Stimulated activated CD8-positive, alpha-beta memory T cell treated with anti-CD3 and anti-CD28 coated beads, Interleukin-2, amount 100 ng/mL, for 48 hours (primary cell): ENCODE measurements at regions not wholly inside any gene's neighbourhood (a gene's known extent, or its start where the extent isn't known, plus 50 kb on each side); places are given as distances from the start of the nearest gene placed in this dataset.

Experiments
- DNase-seq, 2 donors: peaks; one replicate each; pipeline ENCODE4 v3.0.0-alpha.2; 2020; ENCODE audit warnings: low read depth in 2 of 2

DNA sequence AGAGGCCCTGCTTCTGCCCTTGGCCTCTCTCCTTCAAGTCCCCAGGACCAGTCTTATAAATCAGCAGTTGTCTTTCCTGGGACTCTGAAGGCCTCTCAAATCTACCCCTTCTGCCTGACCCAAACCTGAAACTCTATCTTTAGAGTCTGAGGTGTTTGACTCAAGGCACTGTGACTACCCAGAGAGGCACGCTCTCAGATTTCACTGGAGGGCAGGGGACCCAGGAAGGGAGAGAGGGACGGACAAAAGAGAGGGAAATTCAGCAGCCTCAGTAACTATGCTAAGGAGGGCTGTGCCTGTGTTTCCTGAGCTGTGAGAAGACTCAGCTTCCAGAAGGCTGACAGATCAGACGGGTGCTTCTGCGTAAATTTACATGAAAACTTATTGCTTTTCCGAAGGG is 217.8 kb downstream of the HAUS1 start:
- no peak for DNase-seq

GRCh38 chr18:46322411-46322891 is 218.3 kb downstream of the HAUS1 start:
- no peak for DNase-seq

GRCh38 chr18:46322941-46323340 is 218.8 kb downstream of the HAUS1 start:
- no peak for DNase-seq

DNA sequence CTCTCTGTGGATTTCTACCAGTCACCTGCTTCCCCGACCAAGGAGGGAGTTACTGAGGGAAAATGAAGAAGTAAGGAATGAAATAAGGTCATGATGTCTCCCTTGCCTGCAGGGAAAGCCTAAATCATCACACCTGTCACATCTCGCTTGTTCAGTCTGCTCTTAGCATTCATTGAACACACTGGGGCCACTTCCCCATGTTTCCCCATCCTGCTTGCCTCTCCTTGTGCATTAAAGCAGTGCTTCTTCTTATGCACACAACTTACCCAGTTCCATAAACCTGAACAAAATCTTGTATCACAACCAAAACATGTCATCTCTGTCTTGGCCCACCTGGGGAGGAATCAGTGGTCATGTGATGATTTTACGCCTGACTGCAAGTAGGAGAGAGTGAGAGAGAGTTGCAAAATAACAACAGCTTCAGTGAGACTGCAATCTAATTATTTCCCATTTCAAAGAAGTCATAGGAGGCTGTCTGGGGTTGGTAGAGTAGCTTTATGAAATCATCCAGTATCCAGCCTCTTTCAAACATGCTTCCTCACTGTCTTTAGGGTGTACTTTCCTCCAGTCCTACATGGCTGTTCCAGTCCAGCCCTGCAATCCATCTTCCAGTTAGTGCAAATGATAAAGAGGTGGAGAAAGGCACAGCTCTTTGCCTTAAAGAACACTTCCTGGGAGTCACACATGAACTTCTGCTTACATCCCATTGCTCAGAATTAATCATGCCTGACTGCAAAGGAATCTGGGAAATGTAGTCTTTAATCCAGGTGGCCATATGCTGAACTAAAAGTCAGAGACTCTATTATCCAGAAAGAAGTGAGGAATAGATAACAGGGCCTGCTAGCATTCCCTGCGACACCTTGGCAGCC is 220.1 kb downstream of the HAUS1 start:
- DNase-seq, result no peak

- DNase-seq, result no peak
These were observed 221.7 kb downstream of the HAUS1 start for GRCh38 chr18:46325895-46326294.

GRCh38 chr18:46329736-46330246 is 225.6 kb downstream of the HAUS1 start:
- DNase-seq, result no peak

DNA sequence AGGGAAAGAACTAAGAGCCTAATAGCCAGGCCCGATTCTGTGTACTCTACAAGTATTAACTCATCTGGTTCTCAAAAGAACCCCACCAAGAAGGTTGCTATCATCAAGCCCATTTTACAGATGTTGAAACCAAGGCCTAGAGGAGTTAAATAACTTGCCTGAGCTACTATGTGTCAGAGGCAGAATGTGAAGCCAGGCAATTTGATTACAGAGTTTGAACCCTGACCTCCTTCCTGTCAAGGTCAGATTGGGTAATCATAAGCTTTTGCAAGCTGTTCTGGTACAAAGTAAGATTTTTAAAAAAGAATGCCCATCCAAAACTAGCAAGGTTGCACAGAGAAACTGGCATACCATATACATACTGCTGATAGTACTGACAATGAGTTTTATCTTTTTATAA is 227.1 kb downstream of the HAUS1 start:
- DNase-seq, result no peak

GRCh38 chr18:46332286-46332801 is 228.2 kb downstream of the HAUS1 start:
- no peak for DNase-seq

- no peak for DNase-seq
These were observed 228.7 kb downstream of the HAUS1 start for GRCh38 chr18:46332921-46333341.

DNA sequence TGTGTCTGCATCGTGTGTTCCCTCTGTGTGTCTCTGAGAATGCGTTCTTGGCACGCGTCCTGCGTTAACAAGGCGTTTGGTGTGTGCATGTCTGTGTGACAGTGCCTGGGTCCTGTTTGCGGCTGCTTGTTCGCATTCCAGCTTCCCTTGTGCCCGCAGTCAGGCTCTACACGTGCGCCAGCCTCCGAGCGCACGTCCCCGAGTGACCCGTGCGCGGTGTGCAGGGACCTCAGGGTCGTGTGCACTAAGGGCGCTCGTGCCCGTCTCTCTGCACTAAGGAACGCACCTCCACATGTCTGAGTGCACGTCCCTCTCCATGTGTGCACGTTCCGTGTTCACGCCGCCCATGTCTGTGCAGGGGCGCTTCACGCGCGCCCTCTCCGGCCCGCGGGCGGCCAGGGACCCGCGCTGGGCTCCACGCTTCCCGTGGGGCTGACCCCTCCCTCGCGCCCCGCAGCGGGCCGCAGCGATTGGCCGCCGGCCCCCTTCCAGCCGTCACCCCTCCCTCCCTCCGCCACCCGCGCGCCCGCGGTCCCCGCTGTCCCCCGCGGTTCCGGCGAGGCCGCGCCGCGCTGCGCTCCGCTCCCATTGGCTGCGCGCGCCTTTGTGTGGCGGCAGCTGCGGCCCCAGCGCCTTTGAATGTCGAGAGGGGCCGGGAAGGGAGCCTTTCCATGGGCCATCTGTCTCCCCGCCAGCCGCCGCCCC is 229.4 kb downstream of the HAUS1 start:
- DNase-seq, result no peak

GRCh38 chr18:46334868-46335281 is 230.7 kb downstream of the HAUS1 start:
- no peak for DNase-seq

GRCh38 chr18:46335534-46336101 is 231.4 kb downstream of the HAUS1 start:
- no peak for DNase-seq

DNA sequence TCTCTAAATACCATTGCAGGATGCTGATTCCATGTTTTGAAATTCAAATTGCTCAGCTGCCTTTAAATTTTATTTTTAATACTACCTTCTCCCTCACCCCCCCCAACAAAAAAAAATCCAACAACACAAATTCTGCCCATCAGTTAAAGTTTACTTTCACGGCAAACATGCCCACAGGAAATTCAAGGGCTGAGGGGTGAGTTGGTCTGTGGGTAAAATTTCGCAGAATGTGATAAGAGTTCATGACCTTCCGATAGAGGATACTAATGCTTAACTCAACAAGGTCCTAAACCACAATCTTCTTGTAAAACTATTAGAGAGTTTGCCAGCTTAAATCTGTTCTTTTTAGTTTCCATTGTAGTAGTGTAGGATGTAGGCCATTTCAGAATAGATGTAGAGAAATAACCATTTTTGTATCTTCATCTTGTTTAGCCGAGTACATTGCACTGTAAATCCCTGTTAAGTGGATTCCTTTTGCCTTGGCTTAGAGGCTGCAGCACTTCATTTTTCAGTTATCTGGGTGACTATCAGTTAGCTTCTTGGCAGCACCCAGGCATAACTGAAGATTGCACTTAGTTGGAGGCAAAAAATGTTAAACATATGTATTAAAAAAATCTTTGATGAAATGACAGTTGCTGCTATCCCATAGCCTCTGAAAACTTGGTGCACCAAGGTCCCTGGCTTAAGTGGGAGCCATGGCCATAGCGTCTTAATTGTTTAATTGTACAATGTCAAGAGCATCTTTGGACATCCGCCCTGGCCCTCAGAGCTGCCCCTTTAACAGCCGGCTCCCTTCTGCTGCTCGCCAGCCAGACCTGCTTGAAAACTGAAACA is 232.3 kb downstream of the HAUS1 start:
- DNase-seq, result no peak

- DNase-seq, result no peak
These were observed 233.1 kb downstream of the HAUS1 start for GRCh38 chr18:46337271-46337670.

DNA sequence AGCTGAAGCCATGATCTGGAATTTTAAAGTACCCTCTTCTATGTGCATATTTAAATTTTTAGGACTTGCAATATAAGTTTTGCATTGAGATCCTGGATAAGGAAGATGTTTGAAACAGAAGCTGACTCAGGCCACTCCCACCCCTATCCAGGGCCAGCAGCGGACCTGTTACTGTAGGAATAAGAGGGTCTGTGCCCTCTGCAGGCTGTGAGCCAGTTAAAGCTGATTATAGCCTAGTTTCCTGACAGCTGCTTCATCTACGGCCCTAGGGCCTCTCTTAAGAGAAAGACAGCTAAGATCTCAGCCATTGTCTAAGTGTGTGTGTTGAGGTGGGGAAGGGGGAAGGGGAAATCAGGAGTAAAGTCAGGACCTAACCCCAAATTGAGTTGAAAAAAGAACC is 234.0 kb downstream of the HAUS1 start:
- no peak for DNase-seq

DNA sequence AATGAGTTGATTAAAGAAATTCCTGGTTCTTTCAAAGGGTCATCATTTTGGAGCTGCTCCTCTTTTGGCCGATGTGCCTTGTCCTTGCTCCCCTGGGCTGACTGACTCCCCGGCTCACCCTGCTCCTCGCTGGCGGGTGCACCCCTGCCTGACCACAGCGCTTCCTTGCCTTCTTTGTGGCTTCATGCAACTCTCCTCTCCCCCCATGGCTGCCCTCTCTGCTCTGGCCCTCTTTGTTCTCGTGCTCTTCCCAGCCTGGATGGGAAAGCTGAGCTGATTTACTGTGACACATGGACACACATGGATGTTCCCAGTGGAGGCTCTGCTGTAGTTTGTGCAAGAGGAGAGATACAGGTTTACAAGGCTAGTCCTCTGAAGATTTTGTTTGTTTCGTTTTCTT is 234.6 kb downstream of the HAUS1 start:
- DNase-seq, result no peak

DNA sequence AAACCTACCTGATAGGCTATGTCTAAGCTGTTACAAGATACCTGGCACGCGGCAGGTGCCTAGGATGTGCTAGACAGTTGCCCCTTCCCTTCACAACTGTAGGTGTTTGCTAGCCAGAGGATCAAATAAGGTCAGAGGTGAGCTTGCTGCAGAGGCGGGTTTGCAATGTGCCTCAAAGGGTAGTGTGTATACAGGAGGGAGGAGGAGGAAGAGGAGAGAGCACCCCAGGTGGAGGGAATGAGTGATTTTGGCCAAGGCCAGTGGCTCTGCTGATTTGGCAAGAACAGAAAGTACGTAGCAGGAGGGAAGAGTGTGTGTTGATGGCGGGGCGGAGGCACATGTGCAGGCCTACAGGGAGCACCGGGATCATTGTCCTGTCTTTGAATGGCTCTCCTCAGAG is 236.5 kb downstream of the HAUS1 start:
- no peak for DNase-seq

DNA sequence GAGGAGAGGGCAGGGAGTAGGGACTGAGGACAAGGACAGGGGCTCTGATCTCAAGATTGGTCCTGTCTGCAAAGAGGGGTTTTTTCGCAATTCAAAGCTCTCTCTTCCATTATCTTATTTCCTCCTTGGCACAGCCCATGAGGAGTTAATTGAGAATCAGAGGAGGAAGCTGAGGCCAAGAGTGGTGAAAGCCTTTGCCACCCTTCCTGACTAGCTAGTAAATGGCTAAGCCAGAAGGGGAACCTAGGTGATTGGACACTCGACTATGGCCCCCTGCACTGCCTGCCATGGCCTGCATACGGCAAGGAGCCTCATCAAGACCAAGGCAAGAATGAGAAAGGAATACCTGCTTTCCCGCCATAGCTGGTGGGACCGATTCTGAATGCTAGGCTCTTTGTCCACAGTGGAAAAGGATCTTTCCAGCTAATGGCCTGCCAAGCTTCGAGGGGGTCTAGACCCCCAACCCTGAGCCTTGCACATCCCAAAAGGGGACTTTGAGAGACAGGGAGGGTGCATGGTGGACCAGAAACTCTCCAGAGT is 237.9 kb downstream of the HAUS1 start:
- no peak for DNase-seq

GRCh38 chr18:46343456-46343855 is 239.3 kb downstream of the HAUS1 start:
- no peak for DNase-seq

DNA sequence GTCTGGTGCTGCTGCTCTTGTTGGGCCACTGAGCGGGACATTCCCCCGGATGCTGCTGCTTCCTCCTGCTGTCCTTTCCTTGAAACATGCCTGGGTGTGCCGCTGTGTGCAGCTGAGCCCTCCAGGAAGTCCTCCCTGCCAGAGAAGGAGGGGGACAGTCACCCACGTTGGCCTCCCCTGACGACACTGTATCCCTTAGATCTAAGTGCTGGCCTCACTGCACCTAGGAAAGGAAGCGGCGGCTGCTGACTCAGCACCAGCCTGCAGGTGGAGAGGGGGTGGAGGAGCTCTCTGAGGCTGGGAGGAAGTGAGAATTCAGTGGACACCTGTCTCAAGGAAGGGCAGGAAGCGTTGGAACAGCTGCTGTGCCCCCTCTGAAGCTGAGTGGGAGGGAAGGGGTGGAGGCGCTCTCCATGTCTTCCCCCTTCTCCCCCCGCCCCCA is 239.8 kb downstream of the HAUS1 start:
- peak in 1 of 2 donors; percentile 23 for DNase-seq
